ENCODE measurements at regions not wholly inside any gene's neighbourhood (a gene's known extent, or its start where the extent isn't known, plus 50 kb on each side); places are given as distances from the start of the nearest gene placed in this dataset.

GRCh38 chr19:27618006-27618405 lies 1594.9 kb downstream of the UQCRFS1 start:
- DNase-seq, result no peak

- no peak for DNase-seq
Measured at GRCh38 chr19:27580906-27581305, 1632.0 kb downstream of the UQCRFS1 start.

Measured in activated CD4-positive, alpha-beta T cell treated with anti-CD3 and anti-CD28 coated beads for 1 hour (primary cell).